ENCODE measurements at regions not wholly inside any gene's neighbourhood (a gene's known extent, or its start where the extent isn't known, plus 50 kb on each side); places are given as distances from the start of the nearest gene placed in this dataset.

- H3K27ac Mint-ChIP-seq (ENCODE audit: unreplicated experiment), result no peak overlapping the region
- no peaks in the 10 kb centered on the region for H3K36me3 Mint-ChIP-seq (ENCODE audit: insufficient read depth, unreplicated experiment)
- H3K4me3 Mint-ChIP-seq (ENCODE audit: unreplicated experiment), result no peak overlapping the region
- Histone ChIP-seq H3K36me3 (ENCODE audit: control insufficient read depth, insufficient read depth, low read length) (no peaks in the 10 kb centered on the region), H3K9me3 (no peaks in the 10 kb centered on the region), H3K4me1 (no peaks in the 10 kb centered on the region), H3K4me3 (ENCODE audit: low read depth, low read length) (no peak overlapping the region), H3K27me3 (replicated peaks; ENCODE audit: control insufficient read depth, insufficient read depth, low read length) (no peaks in the 10 kb centered on the region)
- no peak for TF ChIP-seq CTCF (IDR thresholded peaks at IDR 0.05; ENCODE audit: insufficient read depth in 1 of 2, low read depth in 1 of 2, low read length in 1 of 2, severe bottlenecking in 1 of 2, unreplicated experiment in 1 of 2)
- BruUV-seq (replicated peaks), result no TSS peak
- intact Hi-C loops (cut with micrococcal nuclease; ENCODE audit: unreplicated experiment), result no loop called here
- ChIA-PET CTCF (no interaction called here), POLR2A (no interaction called here)
- DNase-seq, result no peak
- H3K4me1 Mint-ChIP-seq (ENCODE audit: low read depth, unreplicated experiment), result no peaks in the 10 kb centered on the region
- H3K9me3 Mint-ChIP-seq (ENCODE audit: unreplicated experiment), result no peaks in the 10 kb centered on the region
- peaks cover 2% of the 10 kb centered on the region for H3K27me3 Mint-ChIP-seq (ENCODE audit: insufficient read depth, unreplicated experiment)
Observed at GRCh38 chr14:55973285-55973800, 144.9 kb upstream of the PELI2 start.

- no peaks in the 10 kb centered on the region for H3K4me1 ChIP-seq
- Mint-ChIP-seq H3K4me3 (ENCODE audit: unreplicated experiment) (no peak overlapping the region), H3K4me1 (ENCODE audit: low read depth, unreplicated experiment) (no peaks in the 10 kb centered on the region), H3K9me3 (ENCODE audit: unreplicated experiment) (no peaks in the 10 kb centered on the region), H3K36me3 (ENCODE audit: insufficient read depth, unreplicated experiment) (no peaks in the 10 kb centered on the region), H3K27me3 (ENCODE audit: insufficient read depth, unreplicated experiment) (peaks cover 2% of the 10 kb centered on the region), H3K27ac (ENCODE audit: unreplicated experiment) (no peak overlapping the region)
- TF ChIP-seq CTCF (IDR thresholded peaks at IDR 0.05; ENCODE audit: insufficient read depth in 1 of 2, low read depth in 1 of 2, low read length in 1 of 2, severe bottlenecking in 1 of 2, unreplicated experiment in 1 of 2), result no peak
- H3K27me3 ChIP-seq (replicated peaks; ENCODE audit: control insufficient read depth, insufficient read depth, low read length), result no peaks in the 10 kb centered on the region
- intact Hi-C loops (cut with micrococcal nuclease; ENCODE audit: unreplicated experiment), result no loop called here
- no peak overlapping the region for H3K4me3 ChIP-seq (ENCODE audit: low read depth, low read length)
- H3K36me3 ChIP-seq (ENCODE audit: control insufficient read depth, insufficient read depth, low read length), result no peaks in the 10 kb centered on the region
- BruUV-seq (replicated peaks), result no TSS peak
- H3K9me3 ChIP-seq, result no peaks in the 10 kb centered on the region
- no peak for DNase-seq
- ChIA-PET CTCF (no interaction called here), POLR2A (no interaction called here)
Observed at GRCh38 chr14:55973911-55974630, 144.1 kb upstream of the PELI2 start.

GRCh38 chr14:55975281-55975910, 142.8 kb upstream of the PELI2 start:
- no peak overlapping the region for H3K4me3 Mint-ChIP-seq (ENCODE audit: unreplicated experiment)
- ChIA-PET POLR2A (no interaction called here), CTCF (no interaction called here)
- no peak for TF ChIP-seq CTCF (IDR thresholded peaks at IDR 0.05; ENCODE audit: insufficient read depth in 1 of 2, low read depth in 1 of 2, low read length in 1 of 2, severe bottlenecking in 1 of 2, unreplicated experiment in 1 of 2)
- intact Hi-C loops (cut with micrococcal nuclease; ENCODE audit: unreplicated experiment), result no loop called here
- no peak overlapping the region for H3K4me3 ChIP-seq (ENCODE audit: low read depth, low read length)
- DNase-seq, result no peak
- H3K27me3 Mint-ChIP-seq (ENCODE audit: insufficient read depth, unreplicated experiment), result no peaks in the 10 kb centered on the region
- H3K9me3 ChIP-seq, result no peaks in the 10 kb centered on the region
- H3K27me3 ChIP-seq (replicated peaks; ENCODE audit: control insufficient read depth, insufficient read depth, low read length), result no peaks in the 10 kb centered on the region
- H3K4me1 Mint-ChIP-seq (ENCODE audit: low read depth, unreplicated experiment), result no peaks in the 10 kb centered on the region
- H3K4me1 ChIP-seq, result no peaks in the 10 kb centered on the region
- BruUV-seq (replicated peaks), result no TSS peak
- no peaks in the 10 kb centered on the region for H3K9me3 Mint-ChIP-seq (ENCODE audit: unreplicated experiment)
- H3K27ac Mint-ChIP-seq (ENCODE audit: unreplicated experiment), result no peak overlapping the region
- H3K36me3 ChIP-seq (ENCODE audit: control insufficient read depth, insufficient read depth, low read length), result no peaks in the 10 kb centered on the region
- no peaks in the 10 kb centered on the region for H3K36me3 Mint-ChIP-seq (ENCODE audit: insufficient read depth, unreplicated experiment)
